ENCODE measurements at regions not wholly inside any gene's neighbourhood (a gene's known extent, or its start where the extent isn't known, plus 50 kb on each side); places are given as distances from the start of the nearest gene placed in this dataset.

- Histone ChIP-seq H3K79me2 (ENCODE audit: control insufficient read depth, insufficient read depth, low read length, unreplicated experiment) (no peaks in the 10 kb centered on the region), H3K4me3 (ENCODE audit: low read depth, low read length) (no peak overlapping the region), H3K27me3 (ENCODE audit: insufficient read depth, low read length) (no peaks in the 10 kb centered on the region), H3K27ac (ENCODE audit: low read depth, low read length) (no peak overlapping the region), H3K36me3 (ENCODE audit: insufficient read depth, low read length) (no peaks in the 10 kb centered on the region), H3K4me1 (ENCODE audit: control insufficient read depth, insufficient read depth, low read length, unreplicated experiment) (no peaks in the 10 kb centered on the region), H2AFZ (ENCODE audit: low read length, unreplicated experiment) (no peak overlapping the region)
Observed at GRCh38 chr5:124675931-124676846, 70.2 kb downstream of the ZNF608 start.

- no peak overlapping the region for H3K27ac ChIP-seq (ENCODE audit: low read depth, low read length)
- H3K27me3 ChIP-seq (ENCODE audit: insufficient read depth, low read length): no peaks in the 10 kb centered on the region
- H3K4me3 ChIP-seq (ENCODE audit: low read depth, low read length): no peak overlapping the region
- H3K36me3 ChIP-seq (ENCODE audit: insufficient read depth, low read length): no peaks in the 10 kb centered on the region
- no peak overlapping the region for H2AFZ ChIP-seq (ENCODE audit: low read length, unreplicated experiment)
- no peaks in the 10 kb centered on the region for H3K4me1 ChIP-seq (ENCODE audit: control insufficient read depth, insufficient read depth, low read length, unreplicated experiment)
- H3K79me2 ChIP-seq (ENCODE audit: control insufficient read depth, insufficient read depth, low read length, unreplicated experiment): no peaks in the 10 kb centered on the region
Observed at GRCh38 chr5:124671193-124671592, 75.2 kb downstream of the ZNF608 start.

- H3K36me3 ChIP-seq (ENCODE audit: insufficient read depth, low read length): no peaks in the 10 kb centered on the region
- no peak overlapping the region for H2AFZ ChIP-seq (ENCODE audit: low read length, unreplicated experiment)
- no peak overlapping the region for H3K27ac ChIP-seq (ENCODE audit: low read depth, low read length)
- H3K27me3 ChIP-seq (ENCODE audit: insufficient read depth, low read length): no peaks in the 10 kb centered on the region
- H3K4me3 ChIP-seq (ENCODE audit: low read depth, low read length): no peak overlapping the region
- H3K79me2 ChIP-seq (ENCODE audit: control insufficient read depth, insufficient read depth, low read length, unreplicated experiment): no peaks in the 10 kb centered on the region
- no peaks in the 10 kb centered on the region for H3K4me1 ChIP-seq (ENCODE audit: control insufficient read depth, insufficient read depth, low read length, unreplicated experiment)
Observed at GRCh38 chr5:124670722-124671184, 75.7 kb downstream of the ZNF608 start.

- Histone ChIP-seq H3K79me2 (ENCODE audit: control insufficient read depth, insufficient read depth, low read length, unreplicated experiment) (no peaks in the 10 kb centered on the region), H3K4me3 (ENCODE audit: low read depth, low read length) (no peak overlapping the region), H3K27me3 (ENCODE audit: insufficient read depth, low read length) (no peaks in the 10 kb centered on the region), H3K36me3 (ENCODE audit: insufficient read depth, low read length) (no peaks in the 10 kb centered on the region), H2AFZ (ENCODE audit: low read length, unreplicated experiment) (no peak overlapping the region), H3K27ac (ENCODE audit: low read depth, low read length) (no peak overlapping the region), H3K4me1 (ENCODE audit: control insufficient read depth, insufficient read depth, low read length, unreplicated experiment) (no peaks in the 10 kb centered on the region)
Observed at GRCh38 chr5:124669956-124670721, 76.3 kb downstream of the ZNF608 start.

GRCh38 chr5:124669300-124669648 is 77.2 kb downstream of the ZNF608 start:
- Histone ChIP-seq H3K4me3 (ENCODE audit: low read depth, low read length) (no peak overlapping the region), H3K4me1 (ENCODE audit: control insufficient read depth, insufficient read depth, low read length, unreplicated experiment) (no peaks in the 10 kb centered on the region), H3K27me3 (ENCODE audit: insufficient read depth, low read length) (no peaks in the 10 kb centered on the region), H3K79me2 (ENCODE audit: control insufficient read depth, insufficient read depth, low read length, unreplicated experiment) (no peaks in the 10 kb centered on the region), H3K27ac (ENCODE audit: low read depth, low read length) (no peak overlapping the region), H2AFZ (ENCODE audit: low read length, unreplicated experiment) (no peak overlapping the region), H3K36me3 (ENCODE audit: insufficient read depth, low read length) (no peaks in the 10 kb centered on the region)

- Histone ChIP-seq H3K27me3 (ENCODE audit: insufficient read depth, low read length) (no peaks in the 10 kb centered on the region), H3K36me3 (ENCODE audit: insufficient read depth, low read length) (no peaks in the 10 kb centered on the region), H3K4me3 (ENCODE audit: low read depth, low read length) (no peak overlapping the region), H3K27ac (ENCODE audit: low read depth, low read length) (no peak overlapping the region), H3K79me2 (ENCODE audit: control insufficient read depth, insufficient read depth, low read length, unreplicated experiment) (no peaks in the 10 kb centered on the region), H3K4me1 (ENCODE audit: control insufficient read depth, insufficient read depth, low read length, unreplicated experiment) (no peaks in the 10 kb centered on the region), H2AFZ (ENCODE audit: low read length, unreplicated experiment) (no peak overlapping the region)
Observed at GRCh38 chr5:124668353-124669299, 77.8 kb downstream of the ZNF608 start.

- Histone ChIP-seq H3K27ac (ENCODE audit: low read depth, low read length) (no peak overlapping the region), H3K79me2 (ENCODE audit: control insufficient read depth, insufficient read depth, low read length, unreplicated experiment) (no peaks in the 10 kb centered on the region), H3K36me3 (ENCODE audit: insufficient read depth, low read length) (no peaks in the 10 kb centered on the region), H3K4me1 (ENCODE audit: control insufficient read depth, insufficient read depth, low read length, unreplicated experiment) (peaks cover 19% of the 10 kb centered on the region), H3K4me3 (ENCODE audit: low read depth, low read length) (no peak overlapping the region), H2AFZ (ENCODE audit: low read length, unreplicated experiment) (no peak overlapping the region), H3K27me3 (ENCODE audit: insufficient read depth, low read length) (no peaks in the 10 kb centered on the region)
Observed at GRCh38 chr5:124665625-124666024, 80.8 kb downstream of the ZNF608 start.

GRCh38 chr5:124665035-124665434 is 81.4 kb downstream of the ZNF608 start:
- H3K36me3 ChIP-seq (ENCODE audit: insufficient read depth, low read length): no peaks in the 10 kb centered on the region
- no peak overlapping the region for H3K27ac ChIP-seq (ENCODE audit: low read depth, low read length)
- no peaks in the 10 kb centered on the region for H3K27me3 ChIP-seq (ENCODE audit: insufficient read depth, low read length)
- H3K4me3 ChIP-seq (ENCODE audit: low read depth, low read length): no peak overlapping the region
- no peak overlapping the region for H2AFZ ChIP-seq (ENCODE audit: low read length, unreplicated experiment)
- H3K79me2 ChIP-seq (ENCODE audit: control insufficient read depth, insufficient read depth, low read length, unreplicated experiment): no peaks in the 10 kb centered on the region
- H3K4me1 ChIP-seq (ENCODE audit: control insufficient read depth, insufficient read depth, low read length, unreplicated experiment): peaks cover 19% of the 10 kb centered on the region

GRCh38 chr5:124664287-124664686 is 82.2 kb downstream of the ZNF608 start:
- H3K27ac ChIP-seq (ENCODE audit: low read depth, low read length): no peak overlapping the region
- H2AFZ ChIP-seq (ENCODE audit: low read length, unreplicated experiment): no peak overlapping the region
- no peaks in the 10 kb centered on the region for H3K79me2 ChIP-seq (ENCODE audit: control insufficient read depth, insufficient read depth, low read length, unreplicated experiment)
- peaks cover 24% of the 10 kb centered on the region for H3K4me1 ChIP-seq (ENCODE audit: control insufficient read depth, insufficient read depth, low read length, unreplicated experiment)
- H3K36me3 ChIP-seq (ENCODE audit: insufficient read depth, low read length): no peaks in the 10 kb centered on the region
- H3K4me3 ChIP-seq (ENCODE audit: low read depth, low read length): no peak overlapping the region
- no peaks in the 10 kb centered on the region for H3K27me3 ChIP-seq (ENCODE audit: insufficient read depth, low read length)

GRCh38 chr5:124663101-124663506 is 83.3 kb downstream of the ZNF608 start:
- no peaks in the 10 kb centered on the region for H3K36me3 ChIP-seq (ENCODE audit: insufficient read depth, low read length)
- no peaks in the 10 kb centered on the region for H3K27me3 ChIP-seq (ENCODE audit: insufficient read depth, low read length)
- H3K4me1 ChIP-seq (ENCODE audit: control insufficient read depth, insufficient read depth, low read length, unreplicated experiment): peaks cover 29% of the 10 kb centered on the region
- H3K79me2 ChIP-seq (ENCODE audit: control insufficient read depth, insufficient read depth, low read length, unreplicated experiment): no peaks in the 10 kb centered on the region
- no peak overlapping the region for H2AFZ ChIP-seq (ENCODE audit: low read length, unreplicated experiment)
- no peak overlapping the region for H3K4me3 ChIP-seq (ENCODE audit: low read depth, low read length)
- H3K27ac ChIP-seq (ENCODE audit: low read depth, low read length): no peak overlapping the region

Measured in ACC112 (cell line).